Activated T-cell treated with anti-CD3 and anti-CD28 coated beads, Interleukin-2, amount 50 U/mL, for 24 hours (primary cell): ENCODE measurements at regions not wholly inside any gene's neighbourhood (a gene's known extent, or its start where the extent isn't known, plus 50 kb on each side); places are given as distances from the start of the nearest gene placed in this dataset.

Source experiments
- DNase-seq: peaks from one replicate; pipeline ENCODE4 v3.0.0-alpha.2; 2020
- H3K27ac Mint-ChIP-seq: 2 replicates; pipeline ENCODE4 v1.8.0; 2020; ENCODE audit warnings: mild to moderate bottlenecking, mixed read lengths
- H3K27me3 Mint-ChIP-seq: 2 replicates; pipeline ENCODE4 v1.8.0; 2020; ENCODE audit warnings: mixed read lengths
- H3K36me3 Mint-ChIP-seq: 2 replicates; pipeline ENCODE4 v1.8.0; 2020; ENCODE audit warnings: low read depth, mixed read lengths
- H3K4me1 Mint-ChIP-seq: 2 replicates; pipeline ENCODE4 v1.8.0; 2020; ENCODE audit warnings: low read depth, mixed read lengths
- H3K4me3 Mint-ChIP-seq: 2 replicates; pipeline ENCODE4 v1.8.0; 2020; ENCODE audit warnings: mild to moderate bottlenecking, moderate library complexity, mixed read lengths
- H3K9me3 Mint-ChIP-seq: 2 replicates; pipeline ENCODE4 v1.8.0; 2020; ENCODE audit warnings: mixed read lengths

- no peak overlapping the region for H3K27ac Mint-ChIP-seq
- no peak for DNase-seq
- no peak overlapping the region for H3K4me3 Mint-ChIP-seq
- peaks cover 4% of the 10 kb centered on the region for H3K9me3 Mint-ChIP-seq
- no peaks in the 10 kb centered on the region for H3K27me3 Mint-ChIP-seq
- H3K36me3 Mint-ChIP-seq: no peaks in the 10 kb centered on the region
- no peaks in the 10 kb centered on the region for H3K4me1 Mint-ChIP-seq
Measured at GRCh38 chr10:78937800-78938694, 130.7 kb upstream of the ZMIZ1 start.

DNA sequence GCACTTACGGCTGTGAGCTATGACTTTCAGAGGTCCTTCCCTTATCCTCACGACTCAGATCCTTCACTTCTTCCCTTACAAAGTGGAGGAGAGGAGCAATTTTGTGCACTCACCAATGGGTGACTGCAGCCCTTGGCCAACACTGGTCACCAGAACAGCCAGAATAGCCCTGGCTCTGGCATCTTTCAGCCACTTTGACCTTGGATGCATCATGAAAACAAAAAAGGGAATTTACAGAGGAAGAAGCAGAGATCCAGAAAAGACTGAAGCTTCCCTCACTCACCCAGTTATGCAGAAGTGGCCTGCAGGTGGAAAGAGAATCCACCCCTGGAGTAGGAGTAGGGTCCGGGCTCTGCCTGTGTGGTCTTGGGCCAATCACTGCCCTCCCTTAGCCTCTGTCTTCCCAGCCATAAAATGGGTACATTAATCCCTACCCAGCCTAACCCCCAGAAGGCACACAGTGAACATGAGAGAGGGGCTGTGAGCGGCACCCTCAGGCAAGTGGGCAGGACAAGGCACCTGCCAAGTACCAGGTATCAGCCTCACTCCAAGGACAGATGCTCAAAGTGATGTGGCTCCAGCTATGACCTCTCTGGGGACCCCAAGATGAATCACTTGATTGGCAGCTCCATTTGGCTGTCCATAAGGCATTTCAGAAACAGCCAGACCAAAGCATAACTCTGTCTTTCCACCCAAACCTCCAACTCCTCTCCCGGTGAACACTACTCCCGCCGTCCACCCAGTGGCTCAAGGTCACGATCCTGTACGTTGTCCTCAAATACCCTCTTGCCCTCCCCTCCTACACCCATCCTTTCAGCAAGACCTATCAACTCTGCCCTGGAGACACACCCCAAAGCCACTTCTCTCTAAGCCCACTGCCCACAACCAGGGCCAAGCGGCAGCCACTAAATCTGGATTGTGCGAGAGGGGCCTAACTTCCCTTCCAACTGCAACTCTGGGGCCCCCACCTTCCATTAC, 129.8 kb upstream of the ZMIZ1 start:
- no peak overlapping the region for H3K27ac Mint-ChIP-seq

GRCh38 chr10:78942091-78942501, 126.7 kb upstream of the ZMIZ1 start:
- no peaks in the 10 kb centered on the region for H3K36me3 Mint-ChIP-seq
- H3K27me3 Mint-ChIP-seq: no peaks in the 10 kb centered on the region
- H3K27ac Mint-ChIP-seq: no peak overlapping the region
- no peak for DNase-seq
- H3K9me3 Mint-ChIP-seq: peaks cover 4% of the 10 kb centered on the region
- no peak overlapping the region for H3K4me3 Mint-ChIP-seq
- peaks cover 6% of the 10 kb centered on the region for H3K4me1 Mint-ChIP-seq

More for the DNA sequence above, 129.8 kb upstream of the ZMIZ1 start:
- H3K9me3 Mint-ChIP-seq: peaks cover 4% of the 10 kb centered on the region
- no peaks in the 10 kb centered on the region for H3K4me1 Mint-ChIP-seq
- no peaks in the 10 kb centered on the region for H3K27me3 Mint-ChIP-seq
- DNase-seq: no peak
- no peak overlapping the region for H3K4me3 Mint-ChIP-seq
- H3K36me3 Mint-ChIP-seq: no peaks in the 10 kb centered on the region

GRCh38 chr10:78944723-78945312, 123.9 kb upstream of the ZMIZ1 start:
- Mint-ChIP-seq H3K9me3 (peaks cover 4% of the 10 kb centered on the region), H3K4me3 (no peak overlapping the region), H3K27me3 (no peaks in the 10 kb centered on the region), H3K36me3 (no peaks in the 10 kb centered on the region), H3K4me1 (peaks cover 6% of the 10 kb centered on the region), H3K27ac (no peak overlapping the region)
- DNase-seq: no peak

GRCh38 chr10:78945838-78946237, 122.9 kb upstream of the ZMIZ1 start:
- no peak for DNase-seq
- H3K36me3 Mint-ChIP-seq: no peaks in the 10 kb centered on the region
- H3K9me3 Mint-ChIP-seq: peaks cover 4% of the 10 kb centered on the region
- no peak overlapping the region for H3K27ac Mint-ChIP-seq
- H3K4me1 Mint-ChIP-seq: peaks cover 6% of the 10 kb centered on the region
- H3K4me3 Mint-ChIP-seq: no peak overlapping the region
- no peaks in the 10 kb centered on the region for H3K27me3 Mint-ChIP-seq

- Mint-ChIP-seq H3K27me3 (no peaks in the 10 kb centered on the region), H3K4me3 (no peak overlapping the region), H3K4me1 (peaks cover 6% of the 10 kb centered on the region), H3K9me3 (peaks cover 4% of the 10 kb centered on the region), H3K27ac (no peak overlapping the region), H3K36me3 (no peaks in the 10 kb centered on the region)
- DNase-seq: no peak
Measured at GRCh38 chr10:78947226-78947625, 121.5 kb upstream of the ZMIZ1 start.

DNA sequence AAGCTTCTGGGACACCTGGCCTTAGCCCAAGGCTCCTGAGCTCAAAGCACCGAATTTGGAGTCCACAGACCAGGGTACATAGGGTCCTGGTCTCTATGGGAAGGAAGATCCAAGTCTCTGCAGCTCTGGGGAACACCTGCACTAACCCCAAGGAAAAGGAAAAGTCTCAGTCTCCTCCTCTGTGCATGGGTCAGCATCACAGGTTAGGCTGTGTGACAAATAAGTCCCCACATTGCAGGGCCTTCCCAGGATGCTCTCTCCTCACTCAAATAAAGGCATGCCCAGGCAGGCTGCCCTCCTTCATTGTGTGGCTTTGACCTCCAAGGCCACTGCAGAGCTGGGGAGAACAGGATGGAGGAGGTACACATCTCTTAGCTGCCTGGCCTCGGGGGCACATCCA, 121.0 kb upstream of the ZMIZ1 start:
- H3K9me3 Mint-ChIP-seq: peaks cover 3% of the 10 kb centered on the region
- H3K4me3 Mint-ChIP-seq: no peak overlapping the region
- H3K36me3 Mint-ChIP-seq: no peaks in the 10 kb centered on the region
- no peaks in the 10 kb centered on the region for H3K27me3 Mint-ChIP-seq
- no peak overlapping the region for H3K27ac Mint-ChIP-seq
- H3K4me1 Mint-ChIP-seq: peaks cover 6% of the 10 kb centered on the region
- DNase-seq: no peak

DNA sequence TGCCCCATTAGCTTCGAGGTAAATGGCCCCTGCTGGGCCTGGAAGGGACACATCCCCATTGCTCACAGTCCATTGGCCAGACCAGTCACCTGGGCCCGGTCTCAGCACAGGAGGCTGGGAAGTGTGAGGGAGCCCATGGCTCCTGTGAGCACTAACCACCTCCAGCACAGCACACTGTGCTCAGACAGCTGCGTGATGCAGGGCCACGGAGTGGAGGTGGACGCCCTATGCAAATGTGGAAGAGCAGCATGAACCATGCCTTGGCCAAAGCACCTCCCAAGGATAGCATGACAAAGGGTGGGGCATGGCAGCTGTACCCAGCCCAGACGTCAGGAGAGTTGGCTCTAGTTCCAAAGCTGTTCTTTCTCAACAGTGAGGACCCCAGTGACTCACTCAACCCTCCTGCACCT, 120.1 kb upstream of the ZMIZ1 start:
- no peak for DNase-seq
- H3K4me3 Mint-ChIP-seq: no peak overlapping the region
- peaks cover 6% of the 10 kb centered on the region for H3K4me1 Mint-ChIP-seq
- H3K27me3 Mint-ChIP-seq: no peaks in the 10 kb centered on the region
- H3K36me3 Mint-ChIP-seq: no peaks in the 10 kb centered on the region
- H3K27ac Mint-ChIP-seq: no peak overlapping the region
- no peaks in the 10 kb centered on the region for H3K9me3 Mint-ChIP-seq

GRCh38 chr10:78950656-78951587, 117.8 kb upstream of the ZMIZ1 start:
- Mint-ChIP-seq H3K9me3 (no peaks in the 10 kb centered on the region), H3K4me3 (no peak overlapping the region), H3K27me3 (no peaks in the 10 kb centered on the region), H3K27ac (no peak overlapping the region), H3K36me3 (no peaks in the 10 kb centered on the region), H3K4me1 (no peaks in the 10 kb centered on the region)
- DNase-seq: no peak

DNA sequence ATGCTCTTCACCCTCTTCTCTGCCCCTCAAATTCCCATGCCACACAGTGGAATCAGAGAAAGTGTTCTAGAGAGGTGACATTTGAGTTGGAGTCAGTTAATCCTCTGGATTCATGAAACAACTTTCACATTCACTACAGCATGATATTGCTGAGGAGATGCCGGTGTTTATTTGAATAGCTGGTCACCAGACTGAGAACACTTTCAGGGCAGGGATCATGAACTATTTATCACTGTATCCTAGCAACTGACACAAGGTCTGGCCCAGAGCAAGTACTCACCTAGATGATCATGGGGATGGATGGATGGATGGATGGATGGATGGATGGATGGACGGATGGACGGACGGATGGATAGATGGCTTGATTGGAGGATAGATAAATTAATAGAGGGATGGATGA, 116.7 kb upstream of the ZMIZ1 start:
- Mint-ChIP-seq H3K4me3 (no peak overlapping the region), H3K4me1 (no peaks in the 10 kb centered on the region), H3K27ac (no peak overlapping the region), H3K36me3 (no peaks in the 10 kb centered on the region), H3K9me3 (no peaks in the 10 kb centered on the region), H3K27me3 (no peaks in the 10 kb centered on the region)
- DNase-seq: no peak

GRCh38 chr10:78952686-78953085, 116.1 kb upstream of the ZMIZ1 start:
- Mint-ChIP-seq H3K9me3 (no peaks in the 10 kb centered on the region), H3K4me3 (no peak overlapping the region), H3K36me3 (no peaks in the 10 kb centered on the region), H3K27me3 (no peaks in the 10 kb centered on the region), H3K4me1 (no peaks in the 10 kb centered on the region), H3K27ac (no peak overlapping the region)
- DNase-seq: no peak

DNA sequence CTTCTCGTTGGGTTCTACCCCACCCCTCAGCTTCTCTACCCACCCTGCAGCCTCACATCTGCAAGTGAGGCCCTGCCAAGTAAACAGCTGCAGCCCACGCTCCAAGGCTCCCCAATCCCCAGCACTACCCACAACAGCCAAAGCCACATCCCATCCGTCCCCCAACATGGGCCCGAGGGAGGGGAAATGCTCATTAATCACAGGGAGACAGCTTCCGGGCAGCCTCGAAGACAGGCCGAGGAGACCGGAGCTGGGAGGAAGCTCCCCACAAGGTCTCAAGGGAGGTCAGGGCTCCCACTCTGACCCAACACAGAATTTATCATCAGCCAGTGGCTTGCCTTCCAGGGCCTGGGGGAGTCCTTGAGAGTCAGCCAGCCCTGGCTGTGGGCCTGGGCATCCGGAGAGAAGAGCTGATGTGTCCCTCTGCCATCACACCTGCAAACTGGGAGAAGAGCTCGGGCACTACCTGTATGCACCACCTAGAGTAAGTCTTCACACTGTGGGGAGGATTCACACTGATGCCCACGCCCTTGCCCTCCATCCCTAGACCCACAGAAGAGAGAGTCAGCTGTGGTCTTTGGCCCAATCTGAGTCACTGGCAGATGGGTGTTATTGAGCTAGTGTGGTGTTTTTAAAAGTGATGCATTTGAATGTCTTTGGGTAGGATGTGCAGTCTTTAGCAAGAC, 115.5 kb upstream of the ZMIZ1 start:
- no peaks in the 10 kb centered on the region for H3K9me3 Mint-ChIP-seq
- no peak for DNase-seq
- no peaks in the 10 kb centered on the region for H3K4me1 Mint-ChIP-seq
- H3K4me3 Mint-ChIP-seq: no peak overlapping the region
- no peak overlapping the region for H3K27ac Mint-ChIP-seq
- H3K27me3 Mint-ChIP-seq: no peaks in the 10 kb centered on the region
- H3K36me3 Mint-ChIP-seq: no peaks in the 10 kb centered on the region

DNA sequence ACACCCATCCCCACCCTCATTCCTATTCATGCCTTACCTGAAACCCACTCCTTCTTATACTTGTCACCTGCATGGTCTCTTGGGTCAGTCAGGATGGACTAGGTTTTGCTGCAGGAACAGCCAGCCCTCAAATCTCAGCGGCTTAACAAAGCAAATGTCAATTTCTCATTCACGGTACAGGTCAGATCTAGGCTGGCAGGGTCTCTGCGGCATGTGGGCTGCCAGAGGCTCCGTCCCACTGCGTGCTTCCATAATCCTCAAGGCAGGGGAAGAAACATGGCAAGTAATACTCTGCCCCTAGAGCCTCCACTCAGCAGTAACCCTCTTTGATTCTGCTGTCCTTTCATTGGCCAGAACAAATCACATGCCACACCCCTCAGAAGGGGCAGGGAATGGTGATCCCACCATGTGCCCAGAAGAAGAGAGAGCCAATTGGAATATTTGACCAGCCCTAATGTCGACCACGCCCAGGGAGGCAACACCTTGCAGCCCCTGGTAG, 114.9 kb upstream of the ZMIZ1 start:
- DNase-seq: no peak
- H3K4me1 Mint-ChIP-seq: no peaks in the 10 kb centered on the region
- H3K9me3 Mint-ChIP-seq: no peaks in the 10 kb centered on the region
- no peak overlapping the region for H3K27ac Mint-ChIP-seq
- H3K27me3 Mint-ChIP-seq: no peaks in the 10 kb centered on the region
- no peaks in the 10 kb centered on the region for H3K36me3 Mint-ChIP-seq
- no peak overlapping the region for H3K4me3 Mint-ChIP-seq
